ENCODE measurements at regions not wholly inside any gene's neighbourhood (a gene's known extent, or its start where the extent isn't known, plus 50 kb on each side); places are given as distances from the start of the nearest gene placed in this dataset.
"Not testable (repeated sequence)": the region's sequence is repeated elsewhere in the genome, so short reads cannot be mapped to it uniquely, and the experiment has no call there.

GRCh38 chr11:100484948-100485347 lies 202.1 kb upstream of the ARHGAP42 start:
- Mint-ChIP-seq H3K27me3 (no peaks in the 10 kb centered on the region), H3K4me3 (no peak overlapping the region), H3K4me1 (no peaks in the 10 kb centered on the region), H3K36me3 (ENCODE audit: low read depth) (no peaks in the 10 kb centered on the region), H3K27ac (no peak overlapping the region), H3K9me3 (peaks cover 19% of the 10 kb centered on the region)
- DNase-seq (no peak), ATAC-seq (no peak)

GRCh38 chr11:100498780-100499179 lies 188.3 kb upstream of the ARHGAP42 start:
- Mint-ChIP-seq H3K9me3 (peaks cover 28% of the 10 kb centered on the region), H3K4me1 (no peaks in the 10 kb centered on the region), H3K4me3 (no peak overlapping the region), H3K27me3 (no peaks in the 10 kb centered on the region), H3K27ac (no peak overlapping the region), H3K36me3 (ENCODE audit: low read depth) (no peaks in the 10 kb centered on the region)
- no peak for ATAC-seq
- DNase-seq, result no peak

- DNase-seq (no peak), ATAC-seq (no peak)
- Mint-ChIP-seq H3K27ac (no peak overlapping the region), H3K9me3 (peaks cover 16% of the 10 kb centered on the region), H3K27me3 (no peaks in the 10 kb centered on the region), H3K4me1 (no peaks in the 10 kb centered on the region), H3K36me3 (ENCODE audit: low read depth) (no peaks in the 10 kb centered on the region), H3K4me3 (no peak overlapping the region)
Observed at GRCh38 chr11:100501450-100501849, 185.6 kb upstream of the ARHGAP42 start.

DNA sequence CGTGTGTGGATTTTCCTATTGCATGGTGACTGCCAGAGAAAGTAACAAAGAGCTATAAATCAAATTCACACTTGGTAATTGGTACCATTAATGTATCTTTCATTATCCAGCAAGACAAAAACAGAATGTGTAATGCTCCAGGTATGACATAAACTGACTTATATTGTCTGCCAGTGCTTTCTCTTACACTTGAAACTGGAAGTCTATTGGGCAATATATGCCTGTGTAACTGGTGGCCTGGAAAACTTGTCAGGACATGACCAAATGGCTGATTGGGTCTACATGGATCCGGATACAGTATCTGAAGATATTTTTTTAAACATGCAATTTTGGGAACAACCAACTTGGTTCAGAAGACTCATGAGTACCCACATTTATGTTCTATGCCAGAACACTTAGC lies 174.6 kb upstream of the ARHGAP42 start:
- H3K27me3 Mint-ChIP-seq, result no peaks in the 10 kb centered on the region
- DNase-seq (no peak), ATAC-seq (no peak)
- no peak overlapping the region for H3K4me3 Mint-ChIP-seq
- no peaks in the 10 kb centered on the region for H3K4me1 Mint-ChIP-seq
- H3K27ac Mint-ChIP-seq, result no peak overlapping the region
- H3K9me3 Mint-ChIP-seq, result no peaks in the 10 kb centered on the region
- no peaks in the 10 kb centered on the region for H3K36me3 Mint-ChIP-seq (ENCODE audit: low read depth)

- Mint-ChIP-seq H3K9me3 (peaks cover 4% of the 10 kb centered on the region), H3K27ac (no peak overlapping the region), H3K27me3 (no peaks in the 10 kb centered on the region), H3K4me1 (no peaks in the 10 kb centered on the region), H3K4me3 (no peak overlapping the region), H3K36me3 (ENCODE audit: low read depth) (no peaks in the 10 kb centered on the region)
- no peak for ATAC-seq
- DNase-seq, result no peak
Observed at GRCh38 chr11:100515087-100515486, 172.0 kb upstream of the ARHGAP42 start.

DNA sequence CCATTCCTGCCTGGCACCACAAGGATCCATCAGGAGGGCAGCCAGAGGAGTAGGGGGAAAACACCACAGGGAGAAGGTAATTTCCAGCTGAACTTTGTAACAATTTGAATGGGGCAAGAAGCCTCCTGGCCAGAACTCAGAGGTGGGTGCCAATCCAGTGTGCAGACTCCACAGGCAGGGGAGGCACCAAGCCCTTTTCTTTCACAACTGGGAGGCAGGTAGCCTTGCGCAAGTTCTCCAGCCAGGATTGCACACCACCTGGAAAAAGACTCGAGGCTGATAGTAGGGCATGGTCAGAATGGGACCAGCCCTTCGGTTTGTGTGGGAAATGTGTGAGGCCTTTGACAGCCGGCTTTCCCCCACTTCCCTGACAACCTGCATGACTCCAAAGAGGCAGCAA lies 161.9 kb upstream of the ARHGAP42 start:
- Mint-ChIP-seq H3K9me3 (peaks cover 41% of the 10 kb centered on the region), H3K4me3 (no peak overlapping the region), H3K36me3 (ENCODE audit: low read depth) (no peaks in the 10 kb centered on the region), H3K27ac (no peak overlapping the region), H3K27me3 (no peaks in the 10 kb centered on the region), H3K4me1 (no peaks in the 10 kb centered on the region)
- DNase-seq (no peak), ATAC-seq (no peak)

- no peak overlapping the region for H3K4me3 Mint-ChIP-seq
- no peak for DNase-seq
Observed at GRCh38 chr11:100525635-100526034, 161.5 kb upstream of the ARHGAP42 start.

DNA sequence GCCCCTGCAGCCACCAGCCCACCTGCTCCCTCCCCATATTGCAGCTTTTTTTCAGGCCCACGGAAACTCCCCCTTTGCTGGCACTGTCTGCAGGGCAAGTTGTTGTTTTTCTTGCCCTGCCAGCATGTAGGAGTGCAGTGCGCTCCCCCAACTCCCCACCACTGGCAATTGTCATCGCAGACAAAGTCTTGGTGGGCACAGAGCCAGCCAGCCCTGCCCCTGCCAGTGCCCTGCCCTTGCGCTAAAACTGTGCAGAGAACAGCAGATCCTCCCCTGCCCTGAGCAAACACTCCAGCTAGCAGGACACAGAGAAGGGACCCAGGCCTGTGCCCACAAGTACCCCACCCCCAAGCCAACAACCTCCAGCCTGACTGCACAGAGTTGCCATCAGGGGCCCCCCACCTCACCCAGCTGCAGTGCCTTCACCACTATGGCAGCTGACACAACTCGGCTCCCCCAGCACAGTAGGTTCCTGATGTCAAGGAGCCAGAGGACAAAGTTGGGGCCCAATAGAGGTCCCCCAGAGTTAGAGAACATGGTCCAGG lies 158.1 kb upstream of the ARHGAP42 start:
- DNase-seq, result no peak
- Mint-ChIP-seq H3K36me3 (ENCODE audit: low read depth) (no peaks in the 10 kb centered on the region), H3K4me1 (no peaks in the 10 kb centered on the region), H3K9me3 (peaks cover 34% of the 10 kb centered on the region), H3K27ac (no peak overlapping the region), H3K27me3 (no peaks in the 10 kb centered on the region), H3K4me3 (no peak overlapping the region)
- no peak for ATAC-seq

More at GRCh38 chr11:100525635-100526034, 161.5 kb upstream of the ARHGAP42 start:
- no peak for ATAC-seq
- no peak overlapping the region for H3K27ac Mint-ChIP-seq
- H3K4me1 Mint-ChIP-seq, result no peaks in the 10 kb centered on the region
- no peaks in the 10 kb centered on the region for H3K36me3 Mint-ChIP-seq (ENCODE audit: low read depth)
- H3K27me3 Mint-ChIP-seq, result no peaks in the 10 kb centered on the region
- peaks cover 41% of the 10 kb centered on the region for H3K9me3 Mint-ChIP-seq

DNA sequence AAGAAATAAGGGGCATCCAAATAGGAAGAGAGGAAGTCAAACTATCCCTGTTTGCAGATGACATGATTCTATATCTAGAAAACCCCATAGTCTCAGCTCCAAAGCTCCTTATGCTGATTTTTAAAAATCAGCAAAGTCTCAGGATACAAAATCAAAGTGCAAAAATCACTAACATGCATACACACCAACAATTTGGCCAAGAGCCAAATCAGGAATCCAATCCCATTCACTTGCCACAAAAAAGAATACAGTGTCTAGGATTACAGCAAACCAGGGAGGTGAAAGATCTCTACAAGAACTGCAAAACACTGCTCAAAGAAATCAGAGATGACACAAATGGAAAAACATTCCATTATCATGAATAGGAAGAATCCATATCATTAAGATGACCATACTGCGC lies 155.8 kb upstream of the ARHGAP42 start:
- not testable (repeated sequence) for H3K4me3 Mint-ChIP-seq; H3K27ac Mint-ChIP-seq; H3K4me1 Mint-ChIP-seq; H3K27me3 Mint-ChIP-seq; H3K36me3 Mint-ChIP-seq (ENCODE audit: low read depth); ATAC-seq; DNase-seq
- peaks cover 18% of the 10 kb centered on the region for H3K9me3 Mint-ChIP-seq

DNA sequence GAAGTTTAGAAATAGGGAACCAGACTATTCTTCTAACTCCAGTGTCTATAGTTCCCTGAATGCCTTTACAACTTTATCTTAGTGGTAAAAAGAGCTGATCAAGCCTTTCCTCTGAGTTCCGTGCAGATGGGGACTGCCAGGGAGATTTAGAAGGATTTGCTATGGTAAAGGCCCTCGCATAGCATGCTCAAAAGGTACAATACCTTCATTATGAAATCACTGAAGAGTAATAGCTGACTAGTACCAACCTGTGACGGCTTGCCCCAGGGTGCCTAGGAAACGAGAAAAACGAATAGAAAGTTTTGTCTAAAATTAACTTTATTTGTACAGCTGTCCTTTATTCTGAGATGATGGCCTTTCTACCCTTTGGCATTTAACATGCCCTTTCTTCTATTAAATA lies 150.1 kb upstream of the ARHGAP42 start:
- peaks cover under 1% of the 10 kb centered on the region for H3K9me3 Mint-ChIP-seq
- H3K27ac Mint-ChIP-seq, result no peak overlapping the region
- no peak overlapping the region for H3K4me3 Mint-ChIP-seq
- no peak for ATAC-seq
- no peaks in the 10 kb centered on the region for H3K27me3 Mint-ChIP-seq
- no peaks in the 10 kb centered on the region for H3K4me1 Mint-ChIP-seq
- H3K36me3 Mint-ChIP-seq (ENCODE audit: low read depth), result no peaks in the 10 kb centered on the region
- DNase-seq, result no peak

GRCh38 chr11:100543386-100543785 lies 143.7 kb upstream of the ARHGAP42 start:
- Mint-ChIP-seq H3K36me3 (ENCODE audit: low read depth) (no peaks in the 10 kb centered on the region), H3K27ac (no peak overlapping the region), H3K4me3 (no peak overlapping the region), H3K27me3 (no peaks in the 10 kb centered on the region), H3K4me1 (no peaks in the 10 kb centered on the region), H3K9me3 (no peaks in the 10 kb centered on the region)
- DNase-seq (no peak), ATAC-seq (no peak)

GRCh38 chr11:100545556-100545955 lies 141.5 kb upstream of the ARHGAP42 start:
- Mint-ChIP-seq H3K27me3 (no peaks in the 10 kb centered on the region), H3K9me3 (no peaks in the 10 kb centered on the region), H3K4me3 (no peak overlapping the region), H3K27ac (no peak overlapping the region), H3K36me3 (ENCODE audit: low read depth) (no peaks in the 10 kb centered on the region), H3K4me1 (no peaks in the 10 kb centered on the region)
- ATAC-seq (no peak), DNase-seq (no peak)

- no peak overlapping the region for H3K27ac Mint-ChIP-seq
- H3K4me1 Mint-ChIP-seq, result no peaks in the 10 kb centered on the region
- no peak for ATAC-seq
- H3K27me3 Mint-ChIP-seq, result no peaks in the 10 kb centered on the region
- H3K36me3 Mint-ChIP-seq (ENCODE audit: low read depth), result no peaks in the 10 kb centered on the region
- H3K4me3 Mint-ChIP-seq, result no peak overlapping the region
- no peaks in the 10 kb centered on the region for H3K9me3 Mint-ChIP-seq
- no peak for DNase-seq
Observed at GRCh38 chr11:100545970-100546369, 141.1 kb upstream of the ARHGAP42 start.

DNA sequence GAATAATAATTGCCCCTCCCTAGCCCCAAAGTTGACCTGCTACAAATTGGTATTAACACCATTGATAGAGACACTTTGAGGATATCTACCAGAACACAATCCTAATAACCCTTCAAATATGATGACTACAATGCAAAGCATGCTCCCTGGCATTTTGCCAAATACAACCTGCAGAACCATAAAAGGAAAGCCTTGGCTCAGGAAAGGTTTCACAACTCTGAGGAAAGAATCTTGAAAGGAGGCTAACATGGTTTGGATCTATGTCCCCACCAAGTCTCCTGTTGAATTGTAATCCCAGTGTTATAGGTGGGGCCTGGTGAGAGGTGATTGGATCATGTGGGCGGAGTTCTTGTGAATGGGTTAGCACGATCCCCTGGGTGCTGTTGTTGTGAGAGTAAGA lies 140.4 kb upstream of the ARHGAP42 start:
- Mint-ChIP-seq H3K27ac (no peak overlapping the region), H3K36me3 (ENCODE audit: low read depth) (no peaks in the 10 kb centered on the region), H3K4me3 (no peak overlapping the region), H3K9me3 (no peaks in the 10 kb centered on the region), H3K27me3 (no peaks in the 10 kb centered on the region), H3K4me1 (no peaks in the 10 kb centered on the region)
- ATAC-seq (no peak), DNase-seq (no peak)

DNA sequence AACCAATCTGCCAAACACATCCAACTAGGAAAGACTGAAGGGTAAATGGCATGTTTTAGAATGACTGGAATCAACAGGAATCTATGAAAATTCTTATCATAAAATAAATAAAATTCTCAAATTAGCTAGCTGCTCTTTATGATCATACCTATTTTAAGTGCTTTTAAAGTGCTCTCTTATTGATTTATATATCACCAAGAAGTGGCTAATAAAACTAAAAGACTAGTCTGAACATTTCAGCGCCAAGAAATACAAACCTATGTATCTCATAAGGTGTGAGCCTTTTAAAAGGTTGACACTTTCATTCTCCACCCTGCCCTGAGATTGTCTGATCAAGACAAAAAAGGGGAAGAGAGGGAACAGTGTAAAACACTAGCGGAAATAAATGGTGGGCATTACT lies 136.8 kb upstream of the ARHGAP42 start:
- Mint-ChIP-seq H3K4me1 (no peaks in the 10 kb centered on the region), H3K9me3 (no peaks in the 10 kb centered on the region), H3K27ac (no peak overlapping the region), H3K27me3 (no peaks in the 10 kb centered on the region), H3K36me3 (ENCODE audit: low read depth) (no peaks in the 10 kb centered on the region), H3K4me3 (no peak overlapping the region)
- DNase-seq (no peak), ATAC-seq (no peak)

DNA sequence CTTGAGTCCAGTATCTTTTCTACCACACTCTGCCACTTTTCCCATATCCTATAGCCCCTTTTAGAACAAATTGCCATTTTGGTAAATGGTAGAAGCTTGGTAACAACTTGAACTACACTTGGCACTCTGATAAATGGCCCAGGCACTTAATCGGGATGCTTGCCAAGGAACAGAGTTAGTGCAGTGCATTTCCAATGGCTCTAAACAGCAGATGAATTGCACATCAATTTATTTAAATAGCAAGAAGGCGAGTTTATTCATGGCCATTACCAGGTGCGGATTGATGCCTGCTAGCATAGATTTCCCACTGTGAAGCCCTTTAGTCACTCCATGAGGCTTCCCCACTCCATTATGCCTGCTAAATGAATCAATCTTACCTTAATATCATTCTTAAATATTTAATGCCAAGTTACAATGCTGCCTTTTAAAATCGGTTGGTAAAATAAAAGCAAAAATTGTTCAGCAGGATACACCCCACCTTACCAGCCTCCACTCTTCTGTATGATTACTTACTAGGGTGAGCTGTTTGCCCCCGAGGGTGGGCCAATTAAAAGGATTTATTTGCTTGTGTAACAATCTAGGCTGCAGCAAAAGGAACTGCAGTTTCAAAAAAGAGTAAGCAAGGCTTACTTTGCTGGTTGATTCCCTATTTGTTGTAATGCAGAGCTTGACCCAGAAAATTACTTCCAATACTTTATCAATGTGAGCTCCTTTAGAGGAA lies 136.0 kb upstream of the ARHGAP42 start:
- ATAC-seq (no peak), DNase-seq (no peak)
- Mint-ChIP-seq H3K36me3 (ENCODE audit: low read depth) (no peaks in the 10 kb centered on the region), H3K27ac (no peak overlapping the region), H3K4me1 (no peaks in the 10 kb centered on the region), H3K27me3 (no peaks in the 10 kb centered on the region), H3K9me3 (no peaks in the 10 kb centered on the region), H3K4me3 (no peak overlapping the region)

All from activated naive CD8-positive, alpha-beta T cell treated with anti-CD3 and anti-CD28 coated beads, Interleukin-2, amount 50 U/mL, for 24 hours (primary cell).